ENCODE measurements at regions not wholly inside any gene's neighbourhood (a gene's known extent, or its start where the extent isn't known, plus 50 kb on each side); places are given as distances from the start of the nearest gene placed in this dataset.

GRCh38 chr1:200228486-200228885 is 181.3 kb downstream of the ZNF281 start:
- Histone ChIP-seq H3K9me3 (ENCODE audit: control insufficient read depth, insufficient read depth, low read length) (no peaks in the 10 kb centered on the region), H3K36me3 (ENCODE audit: control insufficient read depth, insufficient read depth, low read length) (no peaks in the 10 kb centered on the region), H3K27me3 (ENCODE audit: control insufficient read depth, insufficient read depth, low read length) (peaks cover 7% of the 10 kb centered on the region), H3K27ac (ENCODE audit: low read depth, low read length) (no peak overlapping the region), H3K4me3 (ENCODE audit: low read depth, low read length) (no peak overlapping the region), H3K4me1 (ENCODE audit: control insufficient read depth, insufficient read depth, low read length) (no peaks in the 10 kb centered on the region)
- WGBS (ENCODE audit: insufficient coverage), result 83% methylated on average over 2 of the region's 4 CpGs
- no peak for DNase-seq (ENCODE audit: low read depth in 4 of 6, low spot score in 6 of 6)

- WGBS (ENCODE audit: insufficient coverage), result 26% methylated on average over 4 of the region's 6 CpGs
- no peak for DNase-seq (ENCODE audit: low read depth in 4 of 6, low spot score in 6 of 6)
Observed at GRCh38 chr1:200228081-200228480, 181.8 kb downstream of the ZNF281 start.

More at GRCh38 chr1:200228081-200228480, 181.8 kb downstream of the ZNF281 start:
- Histone ChIP-seq H3K27ac (ENCODE audit: low read depth, low read length) (no peak overlapping the region), H3K9me3 (ENCODE audit: control insufficient read depth, insufficient read depth, low read length) (no peaks in the 10 kb centered on the region), H3K27me3 (ENCODE audit: control insufficient read depth, insufficient read depth, low read length) (peaks cover 7% of the 10 kb centered on the region), H3K4me1 (ENCODE audit: control insufficient read depth, insufficient read depth, low read length) (no peaks in the 10 kb centered on the region), H3K36me3 (ENCODE audit: control insufficient read depth, insufficient read depth, low read length) (no peaks in the 10 kb centered on the region), H3K4me3 (ENCODE audit: low read depth, low read length) (no peak overlapping the region)
